ENCODE measurements at regions not wholly inside any gene's neighbourhood (a gene's known extent, or its start where the extent isn't known, plus 50 kb on each side); places are given as distances from the start of the nearest gene placed in this dataset.

DNA sequence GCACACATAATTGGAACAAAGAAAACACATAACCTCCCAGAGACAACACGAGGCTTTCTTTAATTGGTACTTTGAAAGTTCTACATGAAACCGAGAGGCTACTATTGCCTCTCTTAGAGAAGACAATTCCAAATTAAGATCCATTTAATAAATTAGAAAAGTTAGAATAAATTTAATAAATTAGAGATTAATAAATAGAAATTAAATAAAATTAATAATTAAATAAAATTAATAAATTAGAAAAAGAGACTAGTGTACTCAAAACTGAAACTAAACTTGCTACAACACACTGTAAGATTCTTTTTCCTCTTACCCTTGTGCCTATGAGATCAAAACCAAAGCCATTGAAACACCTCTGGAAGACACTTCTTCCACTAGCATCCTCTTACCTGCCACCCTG, 199.0 kb downstream of the URB2 start:
- no peak for ATAC-seq (ENCODE audit: low read depth)
- H3K9me3 Mint-ChIP-seq (ENCODE audit: insufficient read depth), result peaks cover 2% of the 10 kb centered on the region
- no CpG with 5 or more reads among the region's 2 CpGs for WGBS (ENCODE audit: insufficient coverage)

DNA sequence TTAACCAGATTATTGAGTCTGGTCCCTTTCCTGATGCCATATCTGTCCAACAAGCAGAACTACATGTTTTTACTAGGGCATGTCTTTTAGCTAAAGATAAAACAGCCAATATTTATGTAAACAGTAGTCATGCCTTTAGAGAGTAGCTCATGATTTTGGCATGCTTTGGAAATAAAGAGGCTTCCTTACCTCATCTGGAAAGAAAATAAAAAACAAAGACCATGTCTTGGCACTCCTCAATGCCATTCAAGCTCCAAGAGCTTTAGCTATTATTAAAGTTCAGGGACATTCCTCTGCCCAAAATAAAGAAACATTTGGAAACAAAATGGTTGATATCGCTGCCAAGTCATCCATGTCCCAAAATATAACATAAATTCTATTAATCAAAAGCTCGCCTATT, 202.4 kb downstream of the URB2 start:
- Mint-ChIP-seq H3K4me3 (no peak overlapping the region), H3K4me1 (no peaks in the 10 kb centered on the region), H3K27me3 (peaks cover 27% of the 10 kb centered on the region), H3K27ac (no peak overlapping the region), H3K9me3 (ENCODE audit: insufficient read depth) (peaks cover 2% of the 10 kb centered on the region)
- intact Hi-C loops (cut with micrococcal nuclease), result no loop called here
- Histone ChIP-seq H2AFZ (ENCODE audit: insufficient read depth, low read depth, low read length, poor library complexity, severe bottlenecking) (no peak overlapping the region), H3K4me3 (ENCODE audit: control extremely low read depth in 1 of 5, extremely low read depth in 1 of 5, insufficient read depth in 1 of 5, low read depth in 2 of 5, low read length in 4 of 5) (no peak overlapping the region), H3K4me2 (replicated peaks; ENCODE audit: low read depth, low read length, poor library complexity, severe bottlenecking) (no peak overlapping the region), H3K9ac (ENCODE audit: low read length) (no peak overlapping the region), H3K36me3 (replicated peaks in 1 of 2; ENCODE audit: control extremely low read depth in 1 of 2, control insufficient read depth in 1 of 2, extremely low read depth in 1 of 2, insufficient read depth in 2 of 2, low read length in 1 of 2) (no peaks in the 10 kb centered on the region), H3K27me3 (replicated peaks in 1 of 4; ENCODE audit: control extremely low read depth in 1 of 4, control insufficient read depth in 3 of 4, insufficient read depth in 4 of 4, low read length in 3 of 4) (no peaks in the 10 kb centered on the region), H3K4me1 (ENCODE audit: control insufficient read depth in 2 of 2, insufficient read depth in 2 of 2, low read length in 2 of 2) (no peaks in the 10 kb centered on the region), H3K79me2 (ENCODE audit: control insufficient read depth, insufficient read depth, low read length) (no peaks in the 10 kb centered on the region), H3K27ac (ENCODE audit: low read length in 2 of 2) (no peak overlapping the region), H3K9me3 (ENCODE audit: control extremely low read depth in 1 of 3, control insufficient read depth in 2 of 3, insufficient read depth in 1 of 3, low read length in 2 of 3) (peaks cover 0 to 10% (median 3%) of the 10 kb centered on the region in 3 donors), H4K20me1 (ENCODE audit: control insufficient read depth, insufficient read depth, low read length, poor library complexity, severe bottlenecking) (no peaks in the 10 kb centered on the region)
- ChIA-PET CTCF (no interaction called here), POLR2A (no interaction called here)
- TF ChIP-seq, protein P1, sequence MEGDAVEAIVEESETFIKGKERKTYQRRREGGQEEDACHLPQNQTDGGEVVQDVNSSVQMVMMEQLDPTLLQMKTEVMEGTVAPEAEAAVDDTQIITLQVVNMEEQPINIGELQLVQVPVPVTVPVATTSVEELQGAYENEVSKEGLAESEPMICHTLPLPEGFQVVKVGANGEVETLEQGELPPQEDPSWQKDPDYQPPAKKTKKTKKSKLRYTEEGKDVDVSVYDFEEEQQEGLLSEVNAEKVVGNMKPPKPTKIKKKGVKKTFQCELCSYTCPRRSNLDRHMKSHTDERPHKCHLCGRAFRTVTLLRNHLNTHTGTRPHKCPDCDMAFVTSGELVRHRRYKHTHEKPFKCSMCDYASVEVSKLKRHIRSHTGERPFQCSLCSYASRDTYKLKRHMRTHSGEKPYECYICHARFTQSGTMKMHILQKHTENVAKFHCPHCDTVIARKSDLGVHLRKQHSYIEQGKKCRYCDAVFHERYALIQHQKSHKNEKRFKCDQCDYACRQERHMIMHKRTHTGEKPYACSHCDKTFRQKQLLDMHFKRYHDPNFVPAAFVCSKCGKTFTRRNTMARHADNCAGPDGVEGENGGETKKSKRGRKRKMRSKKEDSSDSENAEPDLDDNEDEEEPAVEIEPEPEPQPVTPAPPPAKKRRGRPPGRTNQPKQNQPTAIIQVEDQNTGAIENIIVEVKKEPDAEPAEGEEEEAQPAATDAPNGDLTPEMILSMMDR (IDR thresholded peaks at IDR 0.05), result no peak
- WGBS (ENCODE audit: insufficient coverage), result no CpG with 5 or more reads among the region's 2 CpGs
- DNase-seq (no peak), ATAC-seq (ENCODE audit: low read depth) (no peak)

More for the DNA sequence above, 199.0 kb downstream of the URB2 start:
- Histone ChIP-seq H3K4me1 (ENCODE audit: control insufficient read depth in 2 of 2, insufficient read depth in 2 of 2, low read length in 2 of 2) (no peaks in the 10 kb centered on the region), H3K27ac (ENCODE audit: low read length in 2 of 2) (no peak overlapping the region), H3K9ac (ENCODE audit: low read length) (no peak overlapping the region), H4K20me1 (ENCODE audit: control insufficient read depth, insufficient read depth, low read length, poor library complexity, severe bottlenecking) (no peaks in the 10 kb centered on the region), H3K9me3 (ENCODE audit: control extremely low read depth in 1 of 3, control insufficient read depth in 2 of 3, insufficient read depth in 1 of 3, low read length in 2 of 3) (peaks cover 0 to 10% (median 2%) of the 10 kb centered on the region in 3 donors), H3K36me3 (replicated peaks in 1 of 2; ENCODE audit: control extremely low read depth in 1 of 2, control insufficient read depth in 1 of 2, extremely low read depth in 1 of 2, insufficient read depth in 2 of 2, low read length in 1 of 2) (no peaks in the 10 kb centered on the region), H3K4me3 (ENCODE audit: control extremely low read depth in 1 of 5, extremely low read depth in 1 of 5, insufficient read depth in 1 of 5, low read depth in 2 of 5, low read length in 4 of 5) (no peak overlapping the region), H3K27me3 (replicated peaks in 1 of 4; ENCODE audit: control extremely low read depth in 1 of 4, control insufficient read depth in 3 of 4, insufficient read depth in 4 of 4, low read length in 3 of 4) (no peaks in the 10 kb centered on the region), H3K4me2 (replicated peaks; ENCODE audit: low read depth, low read length, poor library complexity, severe bottlenecking) (no peak overlapping the region), H2AFZ (ENCODE audit: insufficient read depth, low read depth, low read length, poor library complexity, severe bottlenecking) (no peak overlapping the region), H3K79me2 (ENCODE audit: control insufficient read depth, insufficient read depth, low read length) (no peaks in the 10 kb centered on the region)
- Mint-ChIP-seq H3K4me3 (no peak overlapping the region), H3K27ac (no peak overlapping the region), H3K27me3 (peaks cover 12% of the 10 kb centered on the region), H3K4me1 (no peaks in the 10 kb centered on the region)
- ChIA-PET POLR2A (no interaction called here), CTCF (no interaction called here)
- no peak for DNase-seq
- intact Hi-C loops (cut with micrococcal nuclease), result no loop called here
- no peak for TF ChIP-seq EZH2 (IDR thresholded peaks at IDR 0.05; ENCODE audit: borderline replicate concordance, insufficient read depth, low read depth, low read length, poor library complexity, severe bottlenecking)
- TF ChIP-seq, protein P1 (IDR thresholded peaks at IDR 0.05), result no peak

All from B cell (primary cell).